ENCODE measurements at regions not wholly inside any gene's neighbourhood (a gene's known extent, or its start where the extent isn't known, plus 50 kb on each side); places are given as distances from the start of the nearest gene placed in this dataset.

- no peaks in the 10 kb centered on the region for H3K9me3 ChIP-seq (ENCODE audit: insufficient read depth, low read depth, low read length)
- H3K27me3 ChIP-seq (ENCODE audit: insufficient read depth, low read length) = no peaks in the 10 kb centered on the region
- TF ChIP-seq CTCF (IDR thresholded peaks at IDR 0.05; ENCODE audit: insufficient read depth, low read depth, low read length) (no peak), EZH2 (IDR thresholded peaks at IDR 0.05; ENCODE audit: insufficient read depth, low read length) (no peak)
These were observed 666.5 kb downstream of the ADCYAP1 start for GRCh38 chr18:1571206-1571605.

GRCh38 chr18:1573732-1574131 is 669.1 kb downstream of the ADCYAP1 start:
- no peaks in the 10 kb centered on the region for H3K36me3 ChIP-seq (ENCODE audit: insufficient read depth, low read length)
- no peaks in the 10 kb centered on the region for H3K4me1 ChIP-seq (ENCODE audit: insufficient read depth, low read length)
- Mint-ChIP-seq H3K27me3 (ENCODE audit: low read depth, unreplicated experiment) (no peaks in the 10 kb centered on the region), H3K4me3 (ENCODE audit: unreplicated experiment) (no peak overlapping the region), H3K9me3 (ENCODE audit: unreplicated experiment) (no peaks in the 10 kb centered on the region), H3K36me3 (ENCODE audit: low read depth, unreplicated experiment) (no peaks in the 10 kb centered on the region), H3K4me1 (ENCODE audit: low read depth, unreplicated experiment) (no peaks in the 10 kb centered on the region), H3K27ac (ENCODE audit: unreplicated experiment) (no peak overlapping the region)
- no peaks in the 10 kb centered on the region for H4K20me1 ChIP-seq (ENCODE audit: insufficient read depth, low read length)
- no peaks in the 10 kb centered on the region for H3K79me2 ChIP-seq (ENCODE audit: insufficient read depth, low read length)
- no peak overlapping the region for H2AFZ ChIP-seq (ENCODE audit: low read depth, low read length)
- H3K9ac ChIP-seq (ENCODE audit: low read length) = no peak overlapping the region
- no peak overlapping the region for H3K27ac ChIP-seq (ENCODE audit: low read depth, low read length)
- no peaks in the 10 kb centered on the region for H3K27me3 ChIP-seq (ENCODE audit: insufficient read depth, low read length)
- TF ChIP-seq CTCF (IDR thresholded peaks at IDR 0.05; ENCODE audit: insufficient read depth, low read depth, low read length) (no peak), EZH2 (IDR thresholded peaks at IDR 0.05; ENCODE audit: insufficient read depth, low read length) (no peak)
- DNase-seq (ENCODE audit: low read depth) (no peak), FAIRE-seq (no peak)
- H3K4me3 ChIP-seq (ENCODE audit: insufficient read depth, low read depth, low read length) = no peak overlapping the region
- no peaks in the 10 kb centered on the region for H3K9me3 ChIP-seq (ENCODE audit: insufficient read depth, low read depth, low read length)
- no peak overlapping the region for H3K4me2 ChIP-seq (ENCODE audit: low read length)

More at GRCh38 chr18:1571206-1571605, 666.5 kb downstream of the ADCYAP1 start:
- Histone ChIP-seq H3K27ac (ENCODE audit: low read depth, low read length) (no peak overlapping the region), H3K36me3 (ENCODE audit: insufficient read depth, low read length) (no peaks in the 10 kb centered on the region), H3K79me2 (ENCODE audit: insufficient read depth, low read length) (no peaks in the 10 kb centered on the region), H3K4me3 (ENCODE audit: insufficient read depth, low read depth, low read length) (no peak overlapping the region), H3K4me2 (ENCODE audit: low read length) (no peak overlapping the region), H2AFZ (ENCODE audit: low read depth, low read length) (no peak overlapping the region), H3K9ac (ENCODE audit: low read length) (no peak overlapping the region), H3K4me1 (ENCODE audit: insufficient read depth, low read length) (no peaks in the 10 kb centered on the region), H4K20me1 (ENCODE audit: insufficient read depth, low read length) (no peaks in the 10 kb centered on the region)
- FAIRE-seq (no peak), DNase-seq (ENCODE audit: low read depth) (no peak)
- no peaks in the 10 kb centered on the region for H3K4me1 Mint-ChIP-seq (ENCODE audit: low read depth, unreplicated experiment)
- no peaks in the 10 kb centered on the region for H3K36me3 Mint-ChIP-seq (ENCODE audit: low read depth, unreplicated experiment)
- no peak overlapping the region for H3K4me3 Mint-ChIP-seq (ENCODE audit: unreplicated experiment)
- no peaks in the 10 kb centered on the region for H3K9me3 Mint-ChIP-seq (ENCODE audit: unreplicated experiment)
- H3K27ac Mint-ChIP-seq (ENCODE audit: unreplicated experiment) = no peak overlapping the region
- H3K27me3 Mint-ChIP-seq (ENCODE audit: low read depth, unreplicated experiment) = no peaks in the 10 kb centered on the region

GRCh38 chr18:1575084-1575483 is 670.4 kb downstream of the ADCYAP1 start:
- H3K36me3 ChIP-seq (ENCODE audit: insufficient read depth, low read length) = no peaks in the 10 kb centered on the region
- TF ChIP-seq CTCF (IDR thresholded peaks at IDR 0.05; ENCODE audit: insufficient read depth, low read depth, low read length) (no peak), EZH2 (IDR thresholded peaks at IDR 0.05; ENCODE audit: insufficient read depth, low read length) (no peak)
- no peaks in the 10 kb centered on the region for H3K9me3 ChIP-seq (ENCODE audit: insufficient read depth, low read depth, low read length)
- H4K20me1 ChIP-seq (ENCODE audit: insufficient read depth, low read length) = no peaks in the 10 kb centered on the region
- H3K4me3 ChIP-seq (ENCODE audit: insufficient read depth, low read depth, low read length) = no peak overlapping the region
- no peaks in the 10 kb centered on the region for H3K27me3 ChIP-seq (ENCODE audit: insufficient read depth, low read length)
- no peaks in the 10 kb centered on the region for H3K4me1 ChIP-seq (ENCODE audit: insufficient read depth, low read length)
- DNase-seq (ENCODE audit: low read depth) (no peak), FAIRE-seq (no peak)
- no peaks in the 10 kb centered on the region for H3K79me2 ChIP-seq (ENCODE audit: insufficient read depth, low read length)
- no peak overlapping the region for H3K9ac ChIP-seq (ENCODE audit: low read length)
- Mint-ChIP-seq H3K4me3 (ENCODE audit: unreplicated experiment) (no peak overlapping the region), H3K9me3 (ENCODE audit: unreplicated experiment) (no peaks in the 10 kb centered on the region), H3K36me3 (ENCODE audit: low read depth, unreplicated experiment) (no peaks in the 10 kb centered on the region), H3K27ac (ENCODE audit: unreplicated experiment) (no peak overlapping the region), H3K27me3 (ENCODE audit: low read depth, unreplicated experiment) (no peaks in the 10 kb centered on the region), H3K4me1 (ENCODE audit: low read depth, unreplicated experiment) (no peaks in the 10 kb centered on the region)
- no peak overlapping the region for H2AFZ ChIP-seq (ENCODE audit: low read depth, low read length)
- H3K4me2 ChIP-seq (ENCODE audit: low read length) = no peak overlapping the region
- no peak overlapping the region for H3K27ac ChIP-seq (ENCODE audit: low read depth, low read length)

Measured in astrocyte (in vitro differentiated cells and primary cell).